Daoy (cell line): ENCODE measurements at regions not wholly inside any gene's neighbourhood (a gene's known extent, or its start where the extent isn't known, plus 50 kb on each side); places are given as distances from the start of the nearest gene placed in this dataset.
A peak's percentile ranks its signal among the peaks of the same experiment; 100 is the strongest.

Source experiments
- DNase-seq: peaks from one replicate; pipeline ENCODE4 v3.0.0-alpha.2; 2015; ENCODE audit warnings: low read depth

DNA sequence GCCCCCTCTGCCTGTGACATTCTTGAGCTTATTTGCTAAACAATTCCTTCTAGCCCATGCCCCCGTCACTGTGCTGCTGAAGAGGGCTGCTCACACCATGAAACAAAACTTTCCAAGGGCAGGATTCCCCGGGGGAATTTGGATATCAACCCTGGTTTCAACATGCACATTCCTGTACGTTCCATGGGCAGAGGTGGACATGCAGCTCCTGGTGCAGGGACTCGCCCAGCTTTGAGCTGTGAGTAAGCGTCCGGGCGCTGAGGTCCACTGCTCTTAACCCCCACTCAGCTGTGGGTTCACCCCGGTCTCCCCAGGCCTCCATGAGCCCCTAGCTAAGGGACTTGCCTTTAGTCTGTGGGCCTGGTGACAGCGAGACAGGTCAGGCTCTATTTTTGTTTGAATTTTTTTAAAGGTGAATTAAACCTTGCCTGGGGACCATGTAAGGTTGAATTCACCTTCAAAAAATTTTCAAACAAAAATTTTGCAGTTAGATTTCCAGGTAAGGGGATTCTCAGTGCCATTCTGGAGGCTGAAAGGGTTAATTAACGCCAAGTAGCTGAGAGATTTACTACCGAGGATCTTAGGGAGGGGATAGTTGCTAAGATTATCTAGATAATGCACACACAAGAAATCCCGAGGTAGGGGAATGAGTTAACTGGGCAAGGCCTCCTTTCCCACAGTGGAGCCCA, 70.3 kb upstream of the SLC22A23 start:
- no peak for DNase-seq

GRCh38 chr6:3525915-3526314, 69.1 kb upstream of the SLC22A23 start:
- DNase-seq, result no peak

DNA sequence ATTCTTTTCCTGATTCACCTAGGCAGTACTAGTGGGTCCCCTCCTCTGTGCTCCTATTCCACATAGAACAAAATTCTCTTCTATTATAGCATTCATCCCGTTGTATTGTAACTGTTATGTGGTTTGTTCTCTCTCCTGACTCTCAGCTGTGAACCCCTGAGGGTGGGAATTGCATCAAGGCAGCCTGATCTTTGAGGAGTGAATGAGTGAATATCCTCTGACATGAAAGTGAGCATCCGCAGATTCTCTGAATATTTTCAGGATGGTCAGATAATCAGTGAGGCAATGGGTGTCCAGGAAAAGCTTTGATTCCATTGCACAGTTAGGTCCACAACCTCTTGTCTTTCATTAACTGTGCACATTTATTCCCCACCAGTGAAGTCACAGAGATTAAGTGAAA, 67.6 kb upstream of the SLC22A23 start:
- DNase-seq, result no peak

DNA sequence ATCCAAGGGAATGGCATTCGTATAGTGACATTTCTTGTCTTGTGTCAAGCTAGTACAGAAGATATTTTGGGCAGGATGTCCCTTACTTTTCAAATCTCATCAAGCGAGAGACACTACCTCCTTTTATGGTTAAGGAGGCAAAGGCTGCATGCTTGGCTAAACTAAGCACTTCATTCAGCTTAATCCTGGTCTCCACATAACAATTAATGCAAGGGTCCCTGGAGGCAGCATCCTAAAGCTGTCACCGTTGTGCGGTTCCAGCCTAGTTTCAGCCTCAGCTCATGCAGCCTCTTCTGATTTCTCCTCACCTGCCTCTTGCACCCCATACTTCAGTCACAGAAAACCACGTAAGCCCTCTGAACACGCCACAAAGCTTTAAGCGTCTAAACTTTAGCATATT, 67.1 kb upstream of the SLC22A23 start:
- DNase-seq, result no peak

GRCh38 chr6:3523271-3523670, 66.4 kb upstream of the SLC22A23 start:
- no peak for DNase-seq

GRCh38 chr6:3522561-3523260, 65.9 kb upstream of the SLC22A23 start:
- no peak for DNase-seq

DNA sequence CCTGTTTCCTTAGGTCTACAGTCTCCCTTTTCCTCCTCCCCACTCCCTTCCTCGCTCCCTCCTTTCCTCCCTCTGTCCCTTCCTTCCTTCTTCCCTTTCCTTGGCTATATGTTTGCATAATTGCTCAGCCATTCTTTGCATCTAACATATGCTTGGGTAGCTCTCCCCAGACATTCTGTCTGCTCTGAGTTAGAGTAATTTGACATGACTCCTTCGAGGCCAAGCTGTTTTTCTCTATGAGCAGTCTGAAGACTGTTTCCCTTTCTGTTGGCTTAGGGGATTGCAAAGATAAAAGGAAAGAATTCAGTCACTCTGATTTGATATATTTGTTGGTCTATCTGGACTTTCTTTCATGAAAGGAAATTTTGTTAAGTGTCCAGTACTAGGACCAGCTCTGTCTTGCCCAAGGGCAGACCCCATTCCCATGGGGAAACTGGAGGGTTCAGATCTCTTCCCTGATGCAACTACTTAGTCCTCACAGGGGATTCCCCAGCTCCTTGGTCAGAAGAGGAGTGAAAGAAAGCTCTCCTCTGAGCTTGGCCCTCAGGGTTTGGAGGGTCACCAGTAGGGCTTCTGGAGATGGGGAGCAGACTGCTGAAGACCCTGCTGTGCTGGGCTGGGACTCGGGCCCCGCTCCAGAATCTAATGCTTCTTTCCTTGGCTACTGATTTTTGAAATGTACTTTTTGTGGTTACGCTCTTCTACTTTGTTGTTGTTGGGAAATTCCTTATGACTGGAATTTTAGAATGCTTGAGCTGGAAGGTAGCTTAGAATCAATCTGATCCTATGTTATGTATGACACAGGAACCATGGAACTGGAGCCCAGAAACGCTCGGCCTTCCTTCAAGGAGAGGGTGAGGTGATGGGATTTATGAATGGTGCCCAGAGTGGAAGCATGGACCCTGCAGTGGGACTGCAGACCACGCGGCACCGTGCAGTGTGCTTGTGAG, 63.7 kb upstream of the SLC22A23 start:
- DNase-seq, result no peak

- DNase-seq, result peak; percentile 89
Observed at GRCh38 chr6:3518356-3519190, 61.7 kb upstream of the SLC22A23 start.

GRCh38 chr6:3517350-3517749, 60.5 kb upstream of the SLC22A23 start:
- peak; percentile 54 for DNase-seq

DNA sequence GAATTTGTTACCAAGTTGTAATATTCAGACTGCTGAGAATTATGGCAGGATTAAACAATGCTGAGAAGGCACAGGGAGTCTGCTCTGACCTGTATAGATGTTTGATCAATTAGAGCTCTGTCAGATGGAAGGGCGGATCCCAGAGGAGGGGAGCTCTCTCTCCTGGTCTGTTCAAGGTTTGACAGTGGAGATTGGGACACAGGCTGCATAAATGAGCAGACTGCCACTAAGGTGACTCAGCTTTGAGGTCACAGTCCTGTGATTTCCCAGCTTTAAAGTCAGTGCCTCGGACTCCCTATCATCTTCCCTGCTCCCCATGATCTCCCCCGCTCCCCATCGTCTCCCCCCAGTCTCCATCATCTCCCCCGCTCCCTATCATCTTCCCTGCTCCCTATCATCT, 59.2 kb upstream of the SLC22A23 start:
- peak; percentile 20 for DNase-seq

- DNase-seq, result no peak
Observed at GRCh38 chr6:3515669-3516068, 58.8 kb upstream of the SLC22A23 start.

GRCh38 chr6:3513416-3513815, 56.6 kb upstream of the SLC22A23 start:
- no peak for DNase-seq

GRCh38 chr6:3512832-3513231, 56.0 kb upstream of the SLC22A23 start:
- DNase-seq, result no peak

DNA sequence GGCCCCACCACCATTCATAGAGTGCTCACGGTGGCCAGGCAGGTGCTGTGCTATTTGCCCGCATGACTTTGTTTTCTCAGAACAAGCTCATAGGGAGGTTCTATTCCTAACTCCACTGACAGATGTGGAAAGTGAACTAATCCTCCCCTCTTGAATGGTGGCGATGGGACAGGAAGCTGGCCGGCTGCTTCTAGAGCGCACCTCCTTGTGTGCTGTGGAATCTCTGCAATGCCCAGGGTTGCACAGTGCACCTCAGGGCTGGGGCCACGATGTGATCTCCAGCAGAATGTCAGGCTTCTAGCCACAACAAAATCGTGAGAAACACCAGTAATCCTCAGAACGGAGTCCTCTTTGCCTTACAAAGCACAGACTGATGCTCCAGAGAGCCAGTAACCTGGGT, 53.8 kb upstream of the SLC22A23 start:
- DNase-seq, result no peak

DNA sequence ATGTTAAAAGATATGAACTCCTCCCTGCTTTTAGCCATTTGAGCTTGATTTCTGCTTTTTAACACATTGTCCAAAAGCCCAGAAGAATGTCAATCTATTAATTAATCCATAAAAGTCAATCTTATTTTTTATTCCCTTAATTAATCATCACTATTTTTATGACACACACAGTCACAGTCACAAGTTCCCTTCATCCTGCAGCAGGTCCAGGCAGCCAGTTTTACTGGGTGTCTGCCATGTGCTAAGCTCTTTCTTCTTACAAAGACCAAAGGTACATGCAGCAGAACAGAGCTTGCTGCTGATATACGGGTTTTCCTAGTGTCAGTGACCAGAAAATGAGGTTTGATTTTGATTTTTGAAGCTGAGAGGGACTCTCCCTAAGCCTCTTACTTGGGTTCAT, 53.3 kb upstream of the SLC22A23 start:
- DNase-seq, result no peak

DNA sequence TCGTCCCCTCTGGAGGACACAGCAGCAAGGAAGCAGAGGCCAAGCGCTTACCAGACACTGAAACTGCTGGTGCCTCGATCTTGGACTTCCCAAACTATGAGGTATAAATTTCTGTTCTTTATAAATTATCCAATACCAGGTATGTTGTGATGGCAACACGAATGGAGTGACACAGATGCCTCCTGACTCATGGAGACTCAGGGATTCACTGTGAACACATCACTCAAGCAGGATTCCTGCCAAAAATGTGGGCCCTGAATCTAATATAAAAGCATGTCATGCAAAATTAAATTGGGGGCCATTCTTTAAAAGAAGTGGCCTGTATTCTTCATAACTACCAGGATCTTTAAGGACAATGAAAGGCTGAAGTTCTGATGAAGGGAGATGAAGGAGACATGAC, 52.5 kb upstream of the SLC22A23 start:
- peak; percentile 25 for DNase-seq

DNA sequence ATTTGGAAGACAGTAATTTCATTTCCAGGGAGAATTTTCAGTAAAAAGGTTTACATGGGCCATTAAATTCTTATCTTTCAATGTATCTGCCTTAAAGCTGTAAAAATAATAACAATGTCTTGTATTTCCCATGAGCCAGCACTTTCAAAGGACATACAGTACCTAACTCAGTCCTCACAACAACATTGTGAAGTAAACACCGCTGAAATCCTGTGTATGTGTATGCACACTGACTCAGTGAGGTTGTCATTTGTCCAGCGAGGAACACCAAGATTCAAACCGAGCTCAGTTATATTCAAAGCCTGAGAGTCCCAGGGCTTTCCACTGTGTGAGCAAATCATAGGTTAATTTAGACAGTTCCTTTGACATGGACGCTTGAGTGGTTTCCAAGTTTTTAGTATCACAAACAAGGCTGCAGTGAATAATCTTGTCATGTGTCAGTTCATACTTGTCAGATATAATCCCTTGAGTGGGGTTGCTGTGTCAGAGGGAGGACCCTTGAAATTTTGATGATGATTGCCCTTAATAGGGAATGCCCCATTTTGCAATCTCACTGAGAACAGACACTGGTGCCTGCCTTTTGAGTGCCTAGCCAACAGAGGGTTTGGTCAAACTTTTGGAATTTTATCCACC, 50.0 kb upstream of the SLC22A23 start:
- DNase-seq, result no peak
